IMR-90 (cell line): ENCODE measurements at regions not wholly inside any gene's neighbourhood (a gene's known extent, or its start where the extent isn't known, plus 50 kb on each side); places are given as distances from the start of the nearest gene placed in this dataset.

Experiments
- ATAC-seq: fragments of 200-7000 bp; cut with Tn5 transposase; 2 replicates; pipeline ENCODE4 v1.9.1; 2020; ENCODE audit warnings: low read depth, mild to moderate bottlenecking, moderate library complexity
- BruUV-seq: library from RNA; stranded (reverse); fragments of 400-500 nt; replicated peaks from 2 replicates; lab custom pipeline; 2021; lab: Mats Ljungman, UMichigan
- CTCF ChIA-PET: fragments of 300-600 bp; formaldehyde crosslinking; extraction: SDS; loops from one replicate; lab custom pipeline; 2021; ENCODE audit warnings: antibody characterized with exemption; lab: Yijun Ruan, JAX
- POLR2A ChIA-PET: fragments of 300-600 bp; sonication (Branson Sonifier 250); formaldehyde crosslinking; loops from one replicate; lab custom pipeline; 2022; ENCODE audit warnings: antibody characterized with exemption; ENCODE audit not compliant: unreplicated experiment; lab: Charles Lee
- DNase-seq: peaks from one replicate; pipeline ENCODE4 v3.0.0; 2013
- H2AFZ ChIP-seq: replicated peaks from 2 replicates; pipeline ENCODE3; 2013; ENCODE audit warnings: low read length, mild to moderate bottlenecking; ENCODE audit not compliant: poor library complexity
- H2AK5ac ChIP-seq: 2 replicates; pipeline ENCODE4 v1.6.1; 2013; ENCODE audit warnings: low read depth, low read length, inconsistent platforms
- H2AK9ac ChIP-seq: replicated peaks from 2 replicates; pipeline ENCODE3; 2013; ENCODE audit warnings: mild to moderate bottlenecking, low read depth, low read length, moderate library complexity; ENCODE audit not compliant: poor library complexity
- H2BK120ac ChIP-seq: 2 replicates; pipeline ENCODE4 v1.6.1; 2013; ENCODE audit warnings: low read depth, low read length, inconsistent platforms
- H2BK15ac ChIP-seq: 3 replicates; pipeline ENCODE4 v1.6.1; 2013; ENCODE audit warnings: low read depth, low read length, inconsistent platforms
- H2BK20ac ChIP-seq: 2 replicates; pipeline ENCODE4 v1.6.1; 2013; ENCODE audit warnings: low read depth, mild to moderate bottlenecking, inconsistent platforms, low read length, moderate library complexity
- H2BK5ac ChIP-seq: 2 replicates; pipeline ENCODE4 v1.6.1; 2013; ENCODE audit warnings: mild to moderate bottlenecking, low read depth, low read length, inconsistent platforms; ENCODE audit not compliant: poor library complexity, severe bottlenecking
- H3K14ac ChIP-seq: replicated peaks from 2 replicates; pipeline ENCODE4 v1.6.1; 2013; ENCODE audit warnings: low read depth, low read length, inconsistent platforms
- H3K18ac ChIP-seq: 2 replicates; pipeline ENCODE4 v1.6.1; 2013; ENCODE audit warnings: low read depth, low read length, control low read depth
- H3K23ac ChIP-seq: 2 replicates; pipeline ENCODE4 v1.6.1; 2013; ENCODE audit warnings: low read depth, low read length, inconsistent platforms
- H3K27ac ChIP-seq: 2 replicates; pipeline ENCODE4 v1.5.1; 2013; ENCODE audit warnings: mild to moderate bottlenecking, control low read depth, low read length; ENCODE audit not compliant: insufficient read depth
- H3K27me3 ChIP-seq: 2 replicates; pipeline ENCODE4 v1.6.1; 2013; ENCODE audit warnings: low read length; ENCODE audit not compliant: control insufficient read depth, insufficient read depth
- H3K36me3 ChIP-seq: 2 replicates; pipeline ENCODE4 v1.6.1; 2013; ENCODE audit warnings: low read length, mixed read lengths; ENCODE audit not compliant: control insufficient read depth, insufficient read depth
- H3K4ac ChIP-seq: 2 replicates; pipeline ENCODE4 v1.6.1; 2013; ENCODE audit warnings: low read depth, low read length, inconsistent platforms
- H3K4me1 ChIP-seq: 2 replicates; pipeline ENCODE4 v1.6.1; 2013; ENCODE audit warnings: low read length, mixed read lengths; ENCODE audit not compliant: control insufficient read depth, insufficient read depth
- H3K4me2 ChIP-seq: 2 replicates; pipeline ENCODE4 v1.6.1; 2013; ENCODE audit warnings: low read depth, mild to moderate bottlenecking, control low read depth, low read length, moderate library complexity
- H3K4me3 ChIP-seq: 2 replicates; pipeline ENCODE4 v1.5.1; 2013; ENCODE audit warnings: low read depth, mild to moderate bottlenecking, control low read depth, low read length, moderate library complexity; ENCODE audit not compliant: insufficient read depth
- H3K56ac ChIP-seq: 2 replicates; pipeline ENCODE4 v1.6.1; 2013; ENCODE audit warnings: low read length, inconsistent platforms; ENCODE audit not compliant: insufficient read depth; ENCODE audit errors: extremely low read depth
- H3K79me1 ChIP-seq, 2 experiments: 2 replicates each; pipeline ENCODE4 v1.6.1; 2013; ENCODE audit warnings: low read length in 2 of 2, inconsistent platforms in 1 of 2, low read depth in 1 of 2
- H3K9ac ChIP-seq: 2 replicates; pipeline ENCODE4 v1.6.1; 2013; ENCODE audit warnings: low read depth, low read length, control low read depth
- H3K9me1 ChIP-seq: 2 replicates; pipeline ENCODE4 v1.6.1; 2013; ENCODE audit warnings: low read length, inconsistent platforms; ENCODE audit not compliant: insufficient read depth
- H3K9me3 ChIP-seq: 2 replicates; pipeline ENCODE4 v1.6.1; 2013; ENCODE audit warnings: low read length; ENCODE audit not compliant: control insufficient read depth, insufficient read depth
- H4K20me1 ChIP-seq: 2 replicates; pipeline ENCODE4 v1.6.1; 2013; ENCODE audit warnings: low read length, inconsistent platforms; ENCODE audit not compliant: insufficient read depth
- H4K5ac ChIP-seq: 2 replicates; pipeline ENCODE4 v1.6.1; 2013; ENCODE audit warnings: mild to moderate bottlenecking, low read depth, low read length, control low read depth
- H4K8ac ChIP-seq, 2 experiments: 2 replicates each; pipeline ENCODE4 v1.6.1; 2013; ENCODE audit warnings: low read depth in 2 of 2, low read length in 2 of 2, control low read depth in 1 of 2, inconsistent platforms in 1 of 2
- H4K91ac ChIP-seq: 2 replicates; pipeline ENCODE4 v1.6.1; 2013; ENCODE audit warnings: low read depth, low read length, inconsistent platforms; ENCODE audit not compliant: insufficient read depth
- CEBPB ChIP-seq: IDR thresholded peaks from 2 replicates; pipeline ENCODE4 v1.6.1; 2012; ENCODE audit warnings: low read depth, low read length, improper control_type of control experiment
- CHD1 ChIP-seq: IDR thresholded peaks from 2 replicates; pipeline ENCODE4 v1.6.1; 2012; ENCODE audit warnings: low read depth, low read length, improper control_type of control experiment
- CTCF ChIP-seq: conservative IDR thresholded peaks from 2 replicates; pipeline ENCODE4 v1.5.1; 2012; ENCODE audit warnings: mild to moderate bottlenecking, low read depth, low read length, improper control_type of control experiment
- WGBS, 2 experiments: methylation state at CpG; one replicate each; pipeline versions ENCODE4 v1.1.5 to v1.1.7; 2013; ENCODE audit warnings: missing lambda C conversion rate in 2 of 2; ENCODE audit not compliant: insufficient read length in 1 of 2; ENCODE audit errors: extremely low coverage in 2 of 2; 5-methylcytosine and 5-hydroxymethylcytosine counted together
- dilution Hi-C: fragments of 300-500 bp; cut with HindIII; formaldehyde crosslinking; loops from one replicate; pipeline ENCODE4 v1.14.3; 2018; ENCODE audit warnings: low sequenced_read_pairs; ENCODE audit not compliant: unreplicated experiment
- in situ Hi-C: fragments of 300-500 bp; cut with MboI; formaldehyde crosslinking; loops from 3 replicates; pipeline ENCODE4 v1.14.3; 2019; ENCODE audit warnings: low sequenced_read_pairs, inconsistent platforms, mixed read lengths
- intact Hi-C: fragments of 100-400 bp; cut with micrococcal nuclease; formaldehyde crosslinking; loops from 2 replicates; pipeline ENCODE4 v1.10.0; 2022

- BruUV-seq: no TSS peak
- intact Hi-C loops: no loop called here
- Histone ChIP-seq H3K14ac (no peak overlapping the region), H4K8ac (no peak overlapping the region), H2BK20ac (no peak overlapping the region), H2BK15ac (no peak overlapping the region), H3K4me3 (no peak overlapping the region), H3K79me1 (no peaks in the 10 kb centered on the region), H3K4me2 (no peak overlapping the region), H2BK120ac (no peak overlapping the region), H3K9me3 (no peaks in the 10 kb centered on the region; the same call in 1 of the 2 replicates), H4K5ac (no peak overlapping the region), H3K9ac (no peak overlapping the region), H3K27ac (no peak overlapping the region), H2AK5ac (no peak overlapping the region), H3K36me3 (no peaks in the 10 kb centered on the region), H2AFZ (no peak overlapping the region), H4K91ac (no peak overlapping the region), H3K4ac (no peak overlapping the region), H3K56ac (no peak overlapping the region), H3K18ac (no peak overlapping the region), H3K23ac (no peak overlapping the region), H3K9me1 (no peaks in the 10 kb centered on the region), H3K4me1 (no peaks in the 10 kb centered on the region), H2BK5ac (no peak overlapping the region), H3K27me3 (no peaks in the 10 kb centered on the region), H4K20me1 (no peaks in the 10 kb centered on the region), H2AK9ac (no peak overlapping the region)
- DNase-seq (no peak), ATAC-seq (no peak)
- POLR2A ChIA-PET: no interaction called here
- no CpG with 5 or more reads among the region's 4 CpGs for WGBS, 2 experiments
- TF ChIP-seq CHD1 (no peak), CTCF (no peak), CEBPB (no peak)
- in situ Hi-C loops: no loop called here
- dilution Hi-C loops: no loop called here
- CTCF ChIA-PET: no interaction called here
Measured at GRCh38 chr2:147348931-147349555, 495.8 kb upstream of the ACVR2A start.
